HUES64 (cell line): ENCODE measurements at regions not wholly inside any gene's neighbourhood (a gene's known extent, or its start where the extent isn't known, plus 50 kb on each side); places are given as distances from the start of the nearest gene placed in this dataset.

Source experiments
- H3K27ac ChIP-seq: 2 replicates; pipeline ENCODE4 v1.7.0; 2013; ENCODE audit warnings: low read depth, low read length, inconsistent platforms
- H3K27me3 ChIP-seq: 2 replicates; pipeline ENCODE4 v1.6.1; 2013; ENCODE audit warnings: mild to moderate bottlenecking, low read length; ENCODE audit not compliant: insufficient read depth
- H3K36me3 ChIP-seq: 2 replicates; pipeline ENCODE4 v1.6.1; 2013; ENCODE audit warnings: mild to moderate bottlenecking, low read length; ENCODE audit not compliant: insufficient read depth
- H3K4me1 ChIP-seq: 2 replicates; pipeline ENCODE4 v1.6.1; 2013; ENCODE audit warnings: mild to moderate bottlenecking, low read length, moderate library complexity; ENCODE audit not compliant: insufficient read depth
- H3K4me3 ChIP-seq: 2 replicates; pipeline ENCODE4 v1.5.1; 2013; ENCODE audit warnings: mild to moderate bottlenecking, low read length, moderate library complexity
- H3K9ac ChIP-seq: 2 replicates; pipeline ENCODE4 v1.6.1; 2013; ENCODE audit warnings: mild to moderate bottlenecking, low read depth, low read length
- H3K9me3 ChIP-seq: 2 replicates; pipeline ENCODE4 v1.6.1; 2013; ENCODE audit warnings: low read depth, low read length; ENCODE audit not compliant: insufficient read depth
- WGBS: fragments of 150-250, 120-280 bp; methylation state at CpG from one replicate; pipeline ENCODE4 v1.1.7; 2013; ENCODE audit warnings: missing lambda C conversion rate; 5-methylcytosine and 5-hydroxymethylcytosine counted together

DNA sequence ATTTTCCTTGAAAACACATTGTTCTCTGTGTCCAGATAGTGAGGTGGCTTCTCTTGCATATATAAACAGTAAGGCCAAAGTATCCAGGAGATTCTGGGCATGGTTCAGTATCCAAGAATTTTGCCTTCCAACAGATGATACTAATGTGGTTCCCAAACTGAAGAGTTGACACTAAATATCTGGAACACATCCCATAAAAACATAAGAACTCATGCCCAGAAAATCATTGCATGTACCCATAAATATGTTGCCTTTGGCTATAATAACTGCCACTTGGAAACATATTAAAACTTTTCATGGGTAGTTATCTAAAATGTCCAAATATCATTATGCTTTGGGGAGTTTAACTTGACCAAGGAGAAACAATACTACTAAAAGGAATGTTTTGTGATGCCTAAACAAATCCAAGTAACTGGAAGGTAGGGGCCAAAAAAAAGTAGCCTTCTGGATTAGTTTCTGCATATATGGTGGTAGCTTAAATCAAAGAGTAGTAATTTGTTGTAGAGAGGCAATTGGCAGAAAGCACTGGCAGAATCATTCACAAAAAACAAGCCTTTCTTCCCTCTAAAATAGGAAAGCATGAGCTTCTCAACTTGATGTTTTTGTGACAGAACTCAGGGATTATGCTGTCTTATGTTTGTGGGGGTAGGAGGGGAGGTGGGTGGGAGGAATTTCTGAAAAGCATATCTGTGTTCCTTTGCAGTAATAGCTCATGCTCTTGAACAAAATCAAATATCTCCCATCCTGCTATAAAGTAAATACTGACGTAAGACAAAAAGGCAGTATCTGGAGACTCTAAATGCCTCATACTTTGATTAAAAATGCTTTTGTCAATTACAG, 753.9 kb downstream of the TUSC7 start:
- Histone ChIP-seq H3K4me3 (no peak overlapping the region), H3K9ac (no peak overlapping the region), H3K27me3 (no peaks in the 10 kb centered on the region), H3K4me1 (no peaks in the 10 kb centered on the region), H3K27ac (no peak overlapping the region), H3K9me3 (no peaks in the 10 kb centered on the region), H3K36me3 (no peaks in the 10 kb centered on the region)
- 75% methylated on average over 1 of the region's 1 CpG for WGBS

DNA sequence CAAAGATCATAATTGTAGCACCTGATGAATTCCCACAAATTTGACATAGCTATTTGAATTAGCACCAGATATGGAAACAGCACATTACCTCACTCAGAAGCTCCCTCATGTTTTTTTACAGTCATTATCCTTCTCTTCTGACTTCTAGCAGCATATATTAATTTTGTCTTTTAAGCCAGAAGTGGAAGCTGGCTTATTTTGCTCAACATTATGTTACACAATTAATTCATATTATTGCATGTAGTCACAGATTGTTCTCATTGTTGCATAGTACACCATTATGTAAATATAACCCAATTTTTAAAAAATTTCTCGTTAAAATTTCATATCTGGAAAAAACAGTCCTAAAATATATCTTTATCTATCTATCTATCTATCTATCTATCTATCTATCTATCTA, 762.3 kb downstream of the TUSC7 start:
- H3K9ac ChIP-seq = no peak overlapping the region
- H3K27me3 ChIP-seq = no peaks in the 10 kb centered on the region
- no peaks in the 10 kb centered on the region for H3K36me3 ChIP-seq
- no peak overlapping the region for H3K27ac ChIP-seq
- WGBS = no CpG with 5 or more reads among the region's 1 CpG
- H3K4me1 ChIP-seq = 0 out of 2 replicates have a peak, but pooled peaks cover 9% of the 10 kb centered on the region
- no peak overlapping the region for H3K4me3 ChIP-seq
- H3K9me3 ChIP-seq = no peaks in the 10 kb centered on the region

DNA sequence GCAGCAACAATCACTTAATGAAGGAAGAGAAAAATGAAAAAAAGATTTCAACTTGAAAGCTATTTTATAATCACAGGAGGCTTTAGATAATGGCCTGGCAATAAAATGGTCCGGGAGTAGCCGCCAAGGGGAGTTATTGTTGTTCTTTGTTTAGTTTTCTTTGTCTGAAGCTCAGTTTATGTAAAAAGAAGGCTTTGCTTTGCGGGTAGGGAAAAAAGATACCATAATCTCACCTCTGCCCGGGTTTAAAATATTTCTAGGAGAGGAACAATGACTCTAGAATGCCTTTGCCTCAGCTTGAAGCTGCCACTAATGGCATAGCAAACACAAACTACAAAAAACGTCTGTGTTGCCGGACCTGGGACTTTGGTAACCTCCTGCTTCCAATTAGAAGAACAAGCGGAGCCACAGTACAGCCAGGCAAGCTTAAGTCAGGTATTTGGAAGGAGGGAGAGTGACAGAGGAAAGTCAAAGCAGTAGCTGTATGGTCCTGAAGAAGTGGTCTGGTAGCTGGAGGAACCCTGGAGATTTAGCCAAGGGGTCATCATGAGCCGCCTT, 764.5 kb downstream of the TUSC7 start:
- H3K4me1 ChIP-seq = 0 out of 2 replicates have a peak, but pooled peaks cover 9% of the 10 kb centered on the region
- 84% methylated on average over 7 of the region's 8 CpGs for WGBS
- H3K9ac ChIP-seq = no peak overlapping the region
- H3K4me3 ChIP-seq = no peak overlapping the region
- H3K27ac ChIP-seq = no peak overlapping the region
- no peaks in the 10 kb centered on the region for H3K27me3 ChIP-seq
- no peaks in the 10 kb centered on the region for H3K9me3 ChIP-seq
- H3K36me3 ChIP-seq = no peaks in the 10 kb centered on the region

DNA sequence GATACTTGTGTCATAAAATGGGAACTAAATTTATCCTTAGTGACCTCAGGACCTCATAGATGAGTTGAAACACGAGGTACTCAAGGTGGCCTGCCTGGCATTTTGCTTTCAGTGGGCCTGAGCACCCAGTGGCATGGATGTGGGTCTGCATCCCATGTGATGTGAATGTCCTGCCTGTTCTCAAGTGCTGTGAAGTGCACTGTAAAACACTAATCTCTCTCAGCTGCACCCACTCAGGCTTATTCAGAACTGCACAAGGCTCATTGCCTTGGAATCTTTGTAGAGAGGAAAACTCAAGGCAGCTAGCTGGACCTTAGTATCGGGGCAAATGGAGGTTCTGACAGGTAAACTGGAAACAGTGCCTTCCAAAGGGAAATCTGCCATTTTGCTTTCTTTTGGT, 767.0 kb downstream of the TUSC7 start:
- Histone ChIP-seq H3K9ac (no peak overlapping the region), H3K27ac (no peak overlapping the region), H3K27me3 (no peaks in the 10 kb centered on the region), H3K4me3 (no peak overlapping the region), H3K4me1 (0 out of 2 replicates have a peak, but pooled peaks cover 9% of the 10 kb centered on the region), H3K9me3 (no peaks in the 10 kb centered on the region), H3K36me3 (no peaks in the 10 kb centered on the region)
- WGBS = 86% methylated on average over 2 of the region's 2 CpGs

DNA sequence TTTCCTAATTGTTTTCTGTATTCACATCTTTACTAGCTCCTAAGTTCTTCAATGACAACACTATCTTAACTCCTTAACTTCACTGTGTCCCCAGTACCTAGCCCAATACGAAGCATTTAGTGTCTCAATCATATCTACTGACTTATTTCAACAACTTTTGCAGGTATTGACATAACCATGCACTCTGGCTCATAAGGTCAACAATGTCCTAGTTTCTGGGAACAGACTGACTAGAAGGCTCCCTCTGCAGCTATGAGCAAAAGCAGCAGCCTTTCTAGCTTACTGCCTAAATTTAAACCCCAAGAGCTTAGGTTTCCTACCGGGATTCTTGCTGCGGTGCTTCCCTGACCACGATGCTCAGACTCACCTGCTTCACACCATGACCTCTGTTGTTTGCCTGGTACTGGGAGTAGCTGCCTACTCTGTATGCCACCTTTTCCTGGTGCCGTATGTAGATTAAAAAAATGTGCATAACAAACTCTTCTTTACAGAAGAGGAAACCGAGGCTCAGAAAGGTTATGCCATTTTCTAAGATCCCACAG, 767.7 kb downstream of the TUSC7 start:
- WGBS = 89% methylated on average over 6 of the region's 6 CpGs
- Histone ChIP-seq H3K4me1 (0 out of 2 replicates have a peak, but pooled peaks cover 9% of the 10 kb centered on the region), H3K27ac (no peak overlapping the region), H3K27me3 (no peaks in the 10 kb centered on the region), H3K4me3 (no peak overlapping the region), H3K36me3 (no peaks in the 10 kb centered on the region), H3K9me3 (no peaks in the 10 kb centered on the region), H3K9ac (no peak overlapping the region)

DNA sequence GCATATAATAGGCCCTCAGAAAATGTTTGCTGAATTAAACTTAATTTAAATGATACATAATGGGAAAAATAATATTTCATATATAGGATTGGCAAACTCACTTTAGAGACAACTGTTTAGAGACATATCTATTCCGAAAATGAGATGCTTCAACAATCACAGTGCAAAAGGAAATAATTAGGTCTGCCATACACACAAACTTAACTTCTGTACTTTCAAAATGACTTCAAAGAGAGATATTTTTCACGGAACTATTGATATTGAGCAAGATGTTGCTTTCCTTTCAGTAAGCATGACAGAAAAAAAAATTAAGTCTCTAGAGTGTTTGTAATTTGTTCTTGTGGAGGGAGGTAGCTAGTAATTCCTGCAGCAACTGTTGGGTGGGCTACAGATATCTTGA, 769.5 kb downstream of the TUSC7 start:
- no peaks in the 10 kb centered on the region for H3K9me3 ChIP-seq
- H3K36me3 ChIP-seq = no peaks in the 10 kb centered on the region
- no peak overlapping the region for H3K4me3 ChIP-seq
- H3K27ac ChIP-seq = no peak overlapping the region
- H3K27me3 ChIP-seq = no peaks in the 10 kb centered on the region
- H3K9ac ChIP-seq = no peak overlapping the region
- 93% methylated on average over 2 of the region's 2 CpGs for WGBS
- H3K4me1 ChIP-seq = peaks cover 11% of the 10 kb centered on the region; the same call in 1 of the 2 replicates

DNA sequence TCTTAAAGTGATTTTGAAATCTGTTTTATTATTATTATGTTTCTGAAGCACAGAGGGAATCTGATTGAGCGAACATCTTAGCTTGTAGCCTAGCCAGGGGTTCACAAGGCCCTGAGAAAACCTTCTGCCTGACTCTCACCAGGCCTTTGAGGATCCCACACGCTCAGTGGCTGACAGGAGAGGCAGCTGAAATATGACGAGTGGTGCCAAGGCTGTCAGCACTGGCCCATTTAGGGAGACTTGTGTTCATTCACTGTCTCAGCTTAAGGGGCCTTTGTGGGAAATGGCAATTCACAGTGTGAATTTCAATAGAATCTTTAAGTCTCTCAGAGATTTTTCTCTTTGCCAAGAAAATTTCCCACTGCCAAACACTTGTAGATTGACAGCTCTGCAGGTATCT, 770.9 kb downstream of the TUSC7 start:
- no peaks in the 10 kb centered on the region for H3K27me3 ChIP-seq

DNA sequence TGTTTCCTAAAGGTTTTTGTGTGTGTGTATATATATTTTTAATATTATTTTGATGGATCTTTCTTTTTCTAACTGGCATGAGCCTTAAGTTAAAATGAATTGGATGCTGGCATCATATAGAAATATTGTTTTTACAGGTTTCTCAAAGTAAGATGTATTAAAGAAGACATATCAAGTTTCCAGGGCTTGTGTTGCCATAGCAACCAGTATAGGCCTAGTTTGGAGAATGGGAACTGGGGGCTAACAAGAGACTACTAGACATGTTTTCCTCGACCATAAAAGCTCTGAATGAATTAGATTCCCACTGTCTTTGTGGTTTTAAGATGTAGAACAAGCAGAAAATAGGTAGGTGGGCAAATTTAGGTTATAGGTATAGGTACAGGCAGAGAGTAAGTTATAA, 771.4 kb downstream of the TUSC7 start:
- Histone ChIP-seq H3K9ac (no peak overlapping the region), H3K4me1 (peaks cover 8% of the 10 kb centered on the region; the same call in 1 of the 2 replicates), H3K9me3 (no peaks in the 10 kb centered on the region), H3K27ac (no peak overlapping the region), H3K4me3 (no peak overlapping the region), H3K27me3 (no peaks in the 10 kb centered on the region), H3K36me3 (no peaks in the 10 kb centered on the region)
- 100% methylated on average over 1 of the region's 1 CpG for WGBS

More for the DNA sequence above, 770.9 kb downstream of the TUSC7 start:
- Histone ChIP-seq H3K36me3 (no peaks in the 10 kb centered on the region), H3K9me3 (no peaks in the 10 kb centered on the region), H3K4me3 (no peak overlapping the region), H3K9ac (no peak overlapping the region), H3K4me1 (peaks cover 8% of the 10 kb centered on the region; the same call in 1 of the 2 replicates), H3K27ac (no peak overlapping the region)
- WGBS = 89% methylated on average over 3 of the region's 3 CpGs

DNA sequence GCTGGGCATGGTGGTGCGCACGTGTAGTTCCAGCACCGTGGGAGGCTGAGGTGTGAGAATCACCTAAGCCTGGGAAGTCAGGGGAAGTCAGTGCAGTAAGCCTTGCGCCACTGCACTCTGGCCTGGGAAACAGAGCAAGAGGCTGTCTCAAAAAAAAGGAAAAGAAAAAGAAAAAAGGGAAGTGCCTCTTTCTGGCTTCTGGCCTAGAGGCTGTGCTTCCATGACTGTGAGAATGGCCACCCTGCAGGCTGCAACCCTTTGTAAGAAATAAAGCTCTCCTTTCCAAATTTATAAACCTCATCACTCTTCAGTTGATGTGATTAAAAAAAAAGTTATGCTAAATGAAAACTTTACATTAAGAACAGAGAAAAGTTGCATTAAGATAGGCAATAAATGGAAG, 774.3 kb downstream of the TUSC7 start:
- Histone ChIP-seq H3K4me1 (peaks cover 8% of the 10 kb centered on the region; the same call in 1 of the 2 replicates), H3K36me3 (no peaks in the 10 kb centered on the region), H3K9me3 (no peaks in the 10 kb centered on the region), H3K9ac (no peak overlapping the region), H3K27ac (no peak overlapping the region), H3K27me3 (no peaks in the 10 kb centered on the region), H3K4me3 (no peak overlapping the region)
- WGBS = 91% methylated on average over 4 of the region's 4 CpGs

DNA sequence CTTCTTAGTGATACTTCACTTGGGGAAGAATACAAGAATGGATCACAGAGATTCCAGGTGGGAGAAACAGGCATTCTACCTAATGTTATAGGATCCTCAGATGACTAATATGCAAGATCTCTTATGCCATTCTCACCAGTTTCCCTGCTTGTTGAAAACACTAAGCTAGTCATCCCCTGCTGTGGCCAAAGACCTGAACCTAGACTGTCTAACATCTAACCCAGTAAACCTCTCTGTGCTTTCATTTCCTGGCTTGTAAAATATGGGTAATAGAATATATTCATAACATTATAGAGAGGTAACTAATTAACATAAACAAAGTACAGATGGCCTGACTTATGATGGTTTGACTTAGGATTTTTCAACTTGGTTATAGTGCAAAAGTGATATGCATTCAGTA, 776.3 kb downstream of the TUSC7 start:
- H3K4me1 ChIP-seq = peaks cover 8% of the 10 kb centered on the region; the same call in 1 of the 2 replicates
- H3K4me3 ChIP-seq = no peak overlapping the region
- no peak overlapping the region for H3K27ac ChIP-seq
- H3K27me3 ChIP-seq = no peaks in the 10 kb centered on the region
- no peaks in the 10 kb centered on the region for H3K9me3 ChIP-seq
- no peak overlapping the region for H3K9ac ChIP-seq
- H3K36me3 ChIP-seq = no peaks in the 10 kb centered on the region
